Spleen (tissue), 11 donors: ENCODE measurements at regions not wholly inside any gene's neighbourhood (a gene's known extent, or its start where the extent isn't known, plus 50 kb on each side); places are given as distances from the start of the nearest gene placed in this dataset.

ENCODE experiments used
- DNase-seq: peaks from one replicate; pipeline ENCODE4 v3.0.0-alpha.2; 2020
- H3K27ac ChIP-seq, 8 donors: fragments of 200-600 bp; sonication (generic) in 7 of 8; 1 replicate in 4 of 8; 2 replicates in 4 of 8; pipeline versions ENCODE4 v1.5.0 to v1.8.0; 2016 to 2021; ENCODE audit warnings: inconsistent platforms in 4 of 8, mild to moderate bottlenecking in 4 of 8, moderate library complexity in 1 of 8
- H3K27me3 ChIP-seq, 7 donors: fragments of 200-600 bp; sonication (generic) in 6 of 7; replicated peaks in 1 of 7; 1 replicate in 4 of 7; 2 replicates in 3 of 7; pipeline versions ENCODE4 v1.5.0 to v1.8.0; 2016 to 2021; ENCODE audit warnings: inconsistent platforms in 3 of 7, mild to moderate bottlenecking in 1 of 7
- H3K36me3 ChIP-seq, 6 donors: fragments of 200-600 bp; sonication (generic) in 5 of 6; 1 replicate in 4 of 6; 2 replicates in 2 of 6; pipeline versions ENCODE4 v1.5.0 to v1.8.0; 2016 to 2021; ENCODE audit warnings: inconsistent platforms in 2 of 6
- H3K4me1 ChIP-seq, 6 donors: fragments of 200-600 bp; sonication (generic) in 5 of 6; 1 replicate in 3 of 6; 2 replicates in 3 of 6; pipeline versions ENCODE4 v1.5.0 to v1.8.0; 2016 to 2021; ENCODE audit warnings: inconsistent platforms in 3 of 6
- H3K4me3 ChIP-seq, 8 donors: fragments of 200-600 bp; sonication (generic) in 7 of 8; 1 replicate in 4 of 8; 2 replicates in 4 of 8; pipeline versions ENCODE4 v1.5.0 to v1.8.0; 2016 to 2021; ENCODE audit warnings: inconsistent platforms in 4 of 8, mild to moderate bottlenecking in 4 of 8, moderate library complexity in 2 of 8
- H3K9me3 ChIP-seq, 8 donors: fragments of 200-600 bp; sonication (generic) in 7 of 8; 1 replicate in 4 of 8; 2 replicates in 4 of 8; pipeline versions ENCODE4 v1.5.0 to v1.8.0; 2016 to 2021; ENCODE audit warnings: inconsistent platforms in 4 of 8
- CTCF ChIP-seq, 11 experiments: fragments of 200-600 bp in 7 of 11; fragments of 450-650 bp in 4 of 11; sonication (generic) in 4 of 11; IDR thresholded peaks in 8 of 11; conservative IDR thresholded peaks in 3 of 11; 1 replicate in 7 of 11; 2 replicates in 4 of 11; pipeline versions ENCODE4 v1.4.0 to v1.8.0; 2016 to 2021; ENCODE audit warnings: antibody characterized with exemption in 11 of 11, inconsistent platforms in 4 of 11, mild to moderate bottlenecking in 1 of 11
- POLR2A ChIP-seq, 3 donors: fragments of 450-650 bp; IDR thresholded peaks; one replicate each; pipeline ENCODE4 v1.5.1; 2017; ENCODE audit warnings: antibody characterized with exemption in 3 of 3, mild to moderate bottlenecking in 1 of 3
- POLR2AphosphoS5 ChIP-seq, 3 donors: sonication (generic); formaldehyde crosslinking; IDR thresholded peaks; one replicate each; pipeline ENCODE4 v1.5.1; 2017; ENCODE audit warnings: antibody characterized with exemption in 3 of 3
- WGBS, 5 donors: extraction: QIAGEN DNeasy Blood & Tissue Kit in 3 of 5; methylation state at CpG; one replicate each; pipeline versions ENCODE4 v1.1.5 to v1.1.7; 2013 to 2018; 5-methylcytosine and 5-hydroxymethylcytosine counted together
- intact Hi-C: fragments of 100-400 bp; cut with DNase I; formaldehyde crosslinking; loops from one replicate; pipeline ENCODE4 v1.15.0; 2023; ENCODE audit warnings: low total_unique reads
- donor health status: healthy with polysubstance abuse.
- donor health status: DM: no; HTN: no; CAD: no; lungs with moderate emphysema.
- donor health status: DM: no; HTN: no; CAD: no.
- donor health status: Bipolar disorder and iron deficiency.
- donor health status: healthy.
- donor health status: DM: no; HTN: no; CAD: no.
- donor health status: DM: yes; HTN: yes; CAD: no.

- Histone ChIP-seq H3K9me3 (peaks cover 0 to 7% (median 0%) of the 10 kb centered on the region in 8 donors), H3K27ac (no peak overlapping the region), H3K27me3 (no peaks in the 10 kb centered on the region), H3K36me3 (no peaks in the 10 kb centered on the region), H3K4me1 (no peaks in the 10 kb centered on the region), H3K4me3 (no peak overlapping the region)
- no peak for DNase-seq
- TF ChIP-seq POLR2A (IDR thresholded peaks at IDR 0.05) (no peak), CTCF (IDR thresholded peaks at IDR 0.05 in 8 of 11, conservative IDR thresholded peaks at IDR 0.05 in 3 of 11) (no peak), POLR2AphosphoS5 (IDR thresholded peaks at IDR 0.05) (no peak)
- 81 to 90% (median 85%) methylated on average over 5 of the region's 5 CpGs for WGBS, 5 donors
- intact Hi-C loops = no loop called here
Measured at GRCh38 chr3:162377608-162378007, 881.0 kb downstream of the OTOL1 start.

DNA sequence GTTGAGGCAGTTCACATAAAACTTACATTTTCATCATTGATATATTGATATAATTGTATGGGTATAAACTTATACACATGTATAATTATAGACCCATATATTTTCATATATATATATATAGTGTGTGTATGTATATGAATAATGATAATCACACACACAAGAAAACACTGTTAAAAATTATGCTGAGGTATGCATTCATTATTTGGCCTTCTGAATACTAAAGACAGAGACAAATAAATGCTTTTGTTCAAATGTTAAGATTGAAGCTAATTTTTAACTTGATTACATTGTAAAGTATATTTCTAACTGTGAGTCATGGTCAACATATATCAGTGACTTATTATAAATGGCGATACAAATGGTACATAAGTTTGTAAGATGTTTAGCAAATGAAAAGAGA lies 888.8 kb downstream of the OTOL1 start:
- Histone ChIP-seq H3K36me3 (no peaks in the 10 kb centered on the region), H3K4me1 (no peaks in the 10 kb centered on the region), H3K27ac (no peak overlapping the region), H3K9me3 (peaks cover 0 to 11% (median 0%) of the 10 kb centered on the region in 8 donors), H3K27me3 (no peaks in the 10 kb centered on the region), H3K4me3 (no peak overlapping the region)
- DNase-seq = no peak
- WGBS, 5 donors = 83 to 95% (median 89%) methylated on average over 1 of the region's 1 CpG
- TF ChIP-seq CTCF (IDR thresholded peaks at IDR 0.05 in 8 of 11, conservative IDR thresholded peaks at IDR 0.05 in 3 of 11) = no peak
- intact Hi-C loops = no loop called here

- intact Hi-C loops = no loop called here
- no peak for DNase-seq
- WGBS, 5 donors = 67 to 84% (median 72%) methylated on average over 3 of the region's 3 CpGs
- peaks cover 0 to 10% (median 2%) of the 10 kb centered on the region in 8 donors for H3K9me3 ChIP-seq
- H3K27me3 ChIP-seq = no peaks in the 10 kb centered on the region
- TF ChIP-seq POLR2A (IDR thresholded peaks at IDR 0.05) (no peak), POLR2AphosphoS5 (IDR thresholded peaks at IDR 0.05) (no peak), CTCF (IDR thresholded peaks at IDR 0.05 in 8 of 11, conservative IDR thresholded peaks at IDR 0.05 in 3 of 11) (no peak)
- H3K4me1 ChIP-seq = no peaks in the 10 kb centered on the region
- H3K27ac ChIP-seq = no peak overlapping the region
- no peak overlapping the region for H3K4me3 ChIP-seq
- H3K36me3 ChIP-seq = no peaks in the 10 kb centered on the region
Measured at GRCh38 chr3:162390891-162391290, 894.3 kb downstream of the OTOL1 start.

DNA sequence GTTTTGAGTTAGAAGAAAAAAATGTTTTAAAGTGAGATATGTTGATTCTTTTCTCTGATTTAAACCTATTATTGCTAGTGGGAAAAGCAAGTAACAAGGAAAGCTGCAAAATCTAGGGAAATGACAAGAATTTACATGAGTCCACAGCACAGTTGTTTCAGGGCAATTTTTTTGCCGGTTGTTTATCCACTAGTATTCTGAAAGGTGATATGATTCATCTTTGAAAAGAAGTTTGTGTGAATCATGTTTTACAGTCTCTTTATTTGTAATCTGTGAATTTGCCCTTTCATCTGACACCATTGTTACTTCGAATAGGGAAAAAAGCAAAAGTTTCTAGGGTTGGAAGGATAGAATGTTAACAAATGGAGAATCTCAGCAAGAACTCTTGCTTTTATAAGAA lies 894.7 kb downstream of the OTOL1 start:
- Histone ChIP-seq H3K27ac (no peak overlapping the region), H3K4me3 (no peak overlapping the region), H3K4me1 (no peaks in the 10 kb centered on the region), H3K9me3 (peaks cover 0 to 10% (median 2%) of the 10 kb centered on the region in 8 donors), H3K36me3 (no peaks in the 10 kb centered on the region), H3K27me3 (no peaks in the 10 kb centered on the region)
- no peak for DNase-seq
- whole genome bisulfite sequencing, 5 donors = 70 to 77% (median 75%) methylated on average over 2 of the region's 2 CpGs
- intact Hi-C loops = no loop called here
- TF ChIP-seq POLR2A (IDR thresholded peaks at IDR 0.05) (no peak), CTCF (IDR thresholded peaks at IDR 0.05 in 8 of 11, conservative IDR thresholded peaks at IDR 0.05 in 3 of 11) (no peak), POLR2AphosphoS5 (IDR thresholded peaks at IDR 0.05) (no peak)
